GM20000 (cell line): ENCODE measurements at regions not wholly inside any gene's neighbourhood (a gene's known extent, or its start where the extent isn't known, plus 50 kb on each side); places are given as distances from the start of the nearest gene placed in this dataset.

Experiments
- DNase-seq: peaks from one replicate; pipeline ENCODE4 v3.0.0; 2012; ENCODE audit warnings: low spot score
- CTCF ChIP-seq: IDR thresholded peaks from 2 replicates; pipeline ENCODE4 v1.5.1; 2012; ENCODE audit warnings: mild to moderate bottlenecking, control low read depth; ENCODE audit errors: extremely low read depth, missing control alignments

- no peak for TF ChIP-seq CTCF
- DNase-seq = peak; percentile 88
Measured at GRCh38 chr21:45592208-45592619, 50.0 kb upstream of the SLC19A1 start.

GRCh38 chr21:45592626-45593134 is 50.4 kb upstream of the SLC19A1 start:
- DNase-seq = no peak
- no peak for TF ChIP-seq CTCF

GRCh38 chr21:45593162-45594022 is 50.1 kb upstream of the PCBP3 start:
- DNase-seq = no peak
- no peak for TF ChIP-seq CTCF
